ENCODE measurements at regions not wholly inside any gene's neighbourhood (a gene's known extent, or its start where the extent isn't known, plus 50 kb on each side); places are given as distances from the start of the nearest gene placed in this dataset.

DNA sequence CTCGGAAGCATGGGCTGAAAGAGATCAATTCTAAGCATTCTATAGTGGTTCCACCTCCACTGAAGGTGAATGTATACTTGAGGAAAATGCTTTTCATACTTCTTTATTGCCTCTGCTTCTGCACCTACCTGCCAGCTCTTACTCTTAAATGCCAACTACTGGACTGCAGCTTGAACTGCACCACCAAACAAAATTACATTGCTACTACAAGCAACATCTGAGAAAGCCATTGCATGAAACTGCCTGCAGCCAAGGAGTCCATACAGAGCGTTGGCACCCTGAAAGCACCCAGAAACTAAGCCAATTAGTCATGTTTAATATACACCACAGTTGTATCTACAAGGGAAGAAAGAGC is 440.9 kb downstream of the BTBD3 start:
- H3K4me1 ChIP-seq, result no peaks in the 10 kb centered on the region
- H3K9me3 ChIP-seq, result no peaks in the 10 kb centered on the region
- H3K27ac ChIP-seq, result no peak overlapping the region
- TF ChIP-seq, protein P1, sequence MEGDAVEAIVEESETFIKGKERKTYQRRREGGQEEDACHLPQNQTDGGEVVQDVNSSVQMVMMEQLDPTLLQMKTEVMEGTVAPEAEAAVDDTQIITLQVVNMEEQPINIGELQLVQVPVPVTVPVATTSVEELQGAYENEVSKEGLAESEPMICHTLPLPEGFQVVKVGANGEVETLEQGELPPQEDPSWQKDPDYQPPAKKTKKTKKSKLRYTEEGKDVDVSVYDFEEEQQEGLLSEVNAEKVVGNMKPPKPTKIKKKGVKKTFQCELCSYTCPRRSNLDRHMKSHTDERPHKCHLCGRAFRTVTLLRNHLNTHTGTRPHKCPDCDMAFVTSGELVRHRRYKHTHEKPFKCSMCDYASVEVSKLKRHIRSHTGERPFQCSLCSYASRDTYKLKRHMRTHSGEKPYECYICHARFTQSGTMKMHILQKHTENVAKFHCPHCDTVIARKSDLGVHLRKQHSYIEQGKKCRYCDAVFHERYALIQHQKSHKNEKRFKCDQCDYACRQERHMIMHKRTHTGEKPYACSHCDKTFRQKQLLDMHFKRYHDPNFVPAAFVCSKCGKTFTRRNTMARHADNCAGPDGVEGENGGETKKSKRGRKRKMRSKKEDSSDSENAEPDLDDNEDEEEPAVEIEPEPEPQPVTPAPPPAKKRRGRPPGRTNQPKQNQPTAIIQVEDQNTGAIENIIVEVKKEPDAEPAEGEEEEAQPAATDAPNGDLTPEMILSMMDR (IDR thresholded peaks at IDR 0.05), result no peak
- TF ChIP-seq POLR2A (IDR thresholded peaks at IDR 0.05), result no peak
- no peaks in the 10 kb centered on the region for H3K27me3 ChIP-seq
- intact Hi-C loops (cut with DNase I), result no loop called here
- DNase-seq, result no peak
- H3K4me3 ChIP-seq, result no peak overlapping the region
- H3K36me3 ChIP-seq, result no peaks in the 10 kb centered on the region
- WGBS, 2 donors, result 69 to 75% methylated on average over 2 of the region's 2 CpGs

DNA sequence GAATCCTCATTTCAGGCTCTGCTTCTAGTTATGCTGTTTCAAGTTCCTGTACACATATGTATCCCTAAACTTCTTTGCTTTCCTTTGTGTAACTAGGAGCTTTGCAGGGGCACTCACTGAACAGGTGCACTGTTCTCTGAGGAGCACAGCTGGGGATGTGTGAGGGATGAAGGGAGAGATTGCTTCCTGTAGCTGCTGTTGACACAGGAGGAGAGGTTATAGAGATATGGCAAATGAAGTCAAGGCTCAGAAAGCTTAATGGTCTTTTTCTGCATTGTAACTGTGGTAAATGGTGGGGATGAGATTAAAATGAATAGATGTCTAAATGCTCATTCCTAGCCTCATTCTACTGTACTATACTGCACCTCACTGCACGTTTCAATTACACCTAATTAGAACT is 454.3 kb downstream of the BTBD3 start:
- H3K4me1 ChIP-seq, result no peaks in the 10 kb centered on the region
- DNase-seq, result no peak
- intact Hi-C loops (cut with DNase I), result no loop called here
- H3K4me3 ChIP-seq, result no peak overlapping the region
- H3K27me3 ChIP-seq, result no peaks in the 10 kb centered on the region
- no peaks in the 10 kb centered on the region for H3K9me3 ChIP-seq
- TF ChIP-seq, protein P1 (IDR thresholded peaks at IDR 0.05), result no peak
- no peak for TF ChIP-seq POLR2A (IDR thresholded peaks at IDR 0.05)
- H3K27ac ChIP-seq, result no peak overlapping the region
- H3K36me3 ChIP-seq, result no peaks in the 10 kb centered on the region
- 39 to 50% methylated on average over 1 of the region's 1 CpG for WGBS, 2 donors

DNA sequence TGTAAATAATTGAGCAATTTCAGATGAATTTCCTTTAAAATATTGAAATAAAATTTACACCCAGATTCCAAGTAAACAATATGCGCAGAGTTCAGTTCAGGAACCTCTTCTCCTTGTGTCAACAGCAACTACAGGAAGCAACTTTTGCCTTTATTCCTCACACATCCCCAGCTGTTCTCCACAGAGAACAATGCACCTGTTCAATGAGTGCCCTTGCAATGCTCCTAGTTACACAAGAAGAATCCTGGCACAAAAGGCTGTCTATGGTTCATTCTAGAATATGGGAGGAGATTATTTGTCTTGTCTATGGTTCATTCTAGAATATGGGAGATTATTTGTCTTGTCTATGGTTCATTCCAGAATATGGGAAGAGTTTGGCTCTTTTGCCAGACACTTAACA is 454.9 kb downstream of the BTBD3 start:
- no peaks in the 10 kb centered on the region for H3K4me1 ChIP-seq
- no peak for DNase-seq
- TF ChIP-seq, protein P1 (IDR thresholded peaks at IDR 0.05), result no peak
- no peak for TF ChIP-seq POLR2A (IDR thresholded peaks at IDR 0.05)
- H3K4me3 ChIP-seq, result no peak overlapping the region
- H3K9me3 ChIP-seq, result no peaks in the 10 kb centered on the region
- intact Hi-C loops (cut with DNase I), result no loop called here
- WGBS, 2 donors, result 74 to 79% methylated on average over 1 of the region's 1 CpG
- H3K27ac ChIP-seq, result no peak overlapping the region
- H3K27me3 ChIP-seq, result no peaks in the 10 kb centered on the region
- H3K36me3 ChIP-seq, result no peaks in the 10 kb centered on the region

DNA sequence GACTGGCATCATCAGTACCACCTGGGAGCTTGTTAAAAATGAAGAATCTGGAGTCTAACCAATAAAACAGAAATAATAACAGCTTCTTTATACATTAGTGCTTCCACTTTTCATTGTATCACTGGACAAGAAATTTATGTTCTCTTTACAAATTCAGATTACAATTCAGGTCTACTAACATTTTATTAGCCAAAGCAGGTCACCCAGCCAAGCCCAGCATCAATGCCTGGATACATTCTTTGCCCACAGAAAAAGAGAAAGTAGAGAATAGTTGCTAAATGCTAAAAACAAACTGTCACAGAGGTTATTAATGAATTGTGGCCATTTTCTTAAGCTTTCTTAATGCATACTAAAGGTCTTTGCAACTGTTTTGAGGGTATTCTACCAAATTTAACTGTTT is 458.3 kb downstream of the BTBD3 start:
- DNase-seq, result no peak
- TF ChIP-seq POLR2A (IDR thresholded peaks at IDR 0.05), result no peak
- TF ChIP-seq, protein P1 (IDR thresholded peaks at IDR 0.05), result no peak
- no peak overlapping the region for H3K4me3 ChIP-seq
- H3K36me3 ChIP-seq, result no peaks in the 10 kb centered on the region
- no peaks in the 10 kb centered on the region for H3K9me3 ChIP-seq
- no peak overlapping the region for H3K27ac ChIP-seq
- intact Hi-C loops (cut with DNase I), result no loop called here
- no peaks in the 10 kb centered on the region for H3K27me3 ChIP-seq
- H3K4me1 ChIP-seq, result no peaks in the 10 kb centered on the region

DNA sequence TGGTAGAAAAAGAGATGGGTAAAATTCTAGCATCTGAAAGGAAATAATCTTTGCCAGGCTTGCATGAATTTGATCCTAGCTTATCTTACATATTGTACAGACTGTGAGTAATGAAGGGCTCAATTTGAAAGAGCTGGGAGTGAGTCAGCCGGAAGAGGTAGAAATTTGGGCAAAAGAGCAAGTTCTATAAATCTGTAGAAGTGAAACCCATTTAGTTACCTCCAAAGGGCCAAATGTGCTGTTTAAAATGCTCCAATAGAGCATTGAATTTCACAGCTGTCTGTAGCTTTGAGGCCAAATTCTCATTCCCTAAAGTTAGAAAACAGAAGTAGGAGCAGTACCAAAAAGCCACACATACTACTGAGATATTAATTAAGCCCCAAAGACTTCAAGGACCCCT is 466.1 kb downstream of the BTBD3 start:
- Histone ChIP-seq H3K4me3 (no peak overlapping the region), H3K4me1 (peaks cover 0 to 3% (median 0%) of the 10 kb centered on the region in 3 donors), H3K36me3 (no peaks in the 10 kb centered on the region), H3K9me3 (no peaks in the 10 kb centered on the region), H3K27me3 (no peaks in the 10 kb centered on the region), H3K27ac (no peak overlapping the region)
- intact Hi-C loops (cut with DNase I), result no loop called here
- WGBS, 2 donors, result 56 to 63% methylated on average over 1 of the region's 1 CpG
- TF ChIP-seq, protein P1 (IDR thresholded peaks at IDR 0.05), result no peak
- TF ChIP-seq POLR2A (IDR thresholded peaks at IDR 0.05), result no peak
- no peak for DNase-seq
